Activated CD4-positive, alpha-beta memory T cell treated with anti-CD3 and anti-CD28 coated beads for 36 hours (primary cell): ENCODE measurements at regions not wholly inside any gene's neighbourhood (a gene's known extent, or its start where the extent isn't known, plus 50 kb on each side); places are given as distances from the start of the nearest gene placed in this dataset.

Source experiments
- CTCF ChIA-PET: fragments of 350-600 bp; sonication (Branson Sonifier 250); formaldehyde crosslinking; loops from one replicate; lab custom pipeline; 2021; ENCODE audit warnings: antibody characterized with exemption, inconsistent platforms; lab: Charles Lee
- POLR2A ChIA-PET: fragments of 350-600 bp; sonication (Branson Sonifier 250); formaldehyde crosslinking; loops from one replicate; lab custom pipeline; 2021; ENCODE audit warnings: antibody characterized with exemption; lab: Charles Lee
- DNase-seq: peaks from one replicate; pipeline ENCODE4 v3.0.0-alpha.2; 2020
- H3K27ac Mint-ChIP-seq: one replicate; pipeline ENCODE4 v1.8.0; 2021; ENCODE audit warnings: mixed read lengths
- H3K27me3 Mint-ChIP-seq: one replicate; pipeline ENCODE4 v1.8.0; 2021; ENCODE audit warnings: mixed read lengths
- H3K36me3 Mint-ChIP-seq: one replicate; pipeline ENCODE4 v1.8.0; 2021; ENCODE audit warnings: mixed read lengths
- H3K4me1 Mint-ChIP-seq: one replicate; pipeline ENCODE4 v1.8.0; 2021; ENCODE audit warnings: low read depth, mixed read lengths
- H3K4me3 Mint-ChIP-seq: one replicate; pipeline ENCODE4 v1.8.0; 2021; ENCODE audit warnings: mild to moderate bottlenecking, mixed read lengths
- H3K9me3 Mint-ChIP-seq: one replicate; pipeline ENCODE4 v1.8.0; 2021; ENCODE audit warnings: mixed read lengths
- intact Hi-C: fragments of 100-400 bp; cut with micrococcal nuclease; formaldehyde crosslinking; loops from one replicate; pipeline ENCODE4 v1.15.1; 2023

GRCh38 chr21:20592463-20592862, 405.7 kb upstream of the NCAM2 start:
- intact Hi-C loops: no loop called here
- peaks cover 17% of the 10 kb centered on the region for H3K9me3 Mint-ChIP-seq
- no peak overlapping the region for H3K27ac Mint-ChIP-seq
- ChIA-PET CTCF (no interaction called here), POLR2A (no interaction called here)
- no peaks in the 10 kb centered on the region for H3K36me3 Mint-ChIP-seq
- no peak for DNase-seq
- H3K4me1 Mint-ChIP-seq: no peaks in the 10 kb centered on the region
- H3K4me3 Mint-ChIP-seq: no peak overlapping the region
- no peaks in the 10 kb centered on the region for H3K27me3 Mint-ChIP-seq

DNA sequence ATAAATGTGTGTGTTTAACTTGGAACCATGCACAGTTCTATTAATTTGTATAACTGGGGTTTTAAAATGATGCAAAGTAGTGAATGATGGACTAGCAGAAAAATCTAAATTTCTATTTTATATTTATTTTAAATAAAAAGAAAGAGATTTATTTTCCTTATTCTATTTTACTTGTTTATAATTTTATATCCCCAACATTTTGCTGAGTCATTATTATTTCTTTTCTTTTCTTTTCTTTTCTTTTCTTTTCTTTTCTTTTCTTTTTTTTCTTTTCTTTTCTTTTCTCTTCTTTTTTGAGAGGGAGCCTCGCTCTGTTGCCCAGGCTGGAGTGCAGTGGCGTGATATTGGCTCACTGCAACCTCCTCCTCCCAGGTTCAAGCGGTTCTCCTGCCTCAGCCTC, 395.0 kb upstream of the NCAM2 start:
- H3K9me3 Mint-ChIP-seq: peaks cover 9% of the 10 kb centered on the region
- ChIA-PET CTCF (no interaction called here), POLR2A (no interaction called here)
- H3K36me3 Mint-ChIP-seq: no peaks in the 10 kb centered on the region
- intact Hi-C loops: no loop called here
- H3K27me3 Mint-ChIP-seq: no peaks in the 10 kb centered on the region
- no peak overlapping the region for H3K27ac Mint-ChIP-seq
- no peak overlapping the region for H3K4me3 Mint-ChIP-seq
- no peak for DNase-seq
- no peaks in the 10 kb centered on the region for H3K4me1 Mint-ChIP-seq

DNA sequence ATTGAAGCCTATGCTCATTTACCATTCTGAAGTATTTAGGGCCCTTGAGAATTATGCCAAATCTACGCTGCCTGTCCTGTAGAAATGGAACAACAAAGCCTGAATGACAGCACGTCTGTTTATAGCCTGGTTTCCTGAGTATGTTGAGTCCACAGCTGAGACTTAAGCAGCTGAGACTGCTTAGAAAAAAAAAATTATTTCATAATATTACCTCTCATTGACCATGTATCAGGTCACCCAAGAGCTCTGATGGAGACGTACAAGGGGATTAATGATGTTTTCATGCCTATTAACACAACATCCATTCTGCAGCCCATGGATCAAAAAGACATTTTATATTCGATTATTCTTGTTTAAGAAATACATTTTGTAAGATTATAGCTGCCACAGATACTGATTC, 387.2 kb upstream of the NCAM2 start:
- DNase-seq: no peak
- Mint-ChIP-seq H3K27me3 (no peaks in the 10 kb centered on the region), H3K36me3 (no peaks in the 10 kb centered on the region), H3K4me3 (no peak overlapping the region), H3K4me1 (no peaks in the 10 kb centered on the region), H3K27ac (no peak overlapping the region), H3K9me3 (peaks cover 9% of the 10 kb centered on the region)
- intact Hi-C loops: no loop called here
- ChIA-PET POLR2A (no interaction called here), CTCF (no interaction called here)

GRCh38 chr21:20613654-20614053, 384.6 kb upstream of the NCAM2 start:
- Mint-ChIP-seq H3K4me1 (no peaks in the 10 kb centered on the region), H3K27ac (no peak overlapping the region), H3K4me3 (no peak overlapping the region), H3K9me3 (peaks cover 10% of the 10 kb centered on the region), H3K36me3 (no peaks in the 10 kb centered on the region), H3K27me3 (no peaks in the 10 kb centered on the region)
- intact Hi-C loops: no loop called here
- no peak for DNase-seq
- ChIA-PET POLR2A (no interaction called here), CTCF (no interaction called here)

DNA sequence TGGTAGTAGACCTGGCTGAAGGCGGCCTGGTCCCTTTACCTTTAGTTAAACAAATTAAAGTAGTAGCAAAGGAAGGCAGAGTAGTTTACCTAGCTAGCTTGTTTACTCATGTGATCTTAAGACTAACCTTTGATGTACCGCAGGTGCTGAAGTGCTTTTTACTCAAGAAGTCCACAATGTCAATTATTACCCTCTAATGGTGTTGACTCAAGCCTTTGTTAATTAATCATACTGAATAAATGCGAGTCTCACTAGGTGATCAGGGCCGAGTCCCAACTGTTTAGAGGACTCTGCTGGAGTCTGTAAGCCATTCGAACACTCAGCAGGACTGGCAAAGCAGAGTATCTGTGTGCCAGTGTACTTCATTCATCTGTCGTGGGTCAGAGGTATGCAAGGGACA, 381.1 kb upstream of the NCAM2 start:
- POLR2A ChIA-PET: no interaction called here
- Mint-ChIP-seq H3K4me1 (no peaks in the 10 kb centered on the region), H3K36me3 (no peaks in the 10 kb centered on the region), H3K27ac (no peak overlapping the region), H3K4me3 (no peak overlapping the region), H3K9me3 (peaks cover 3% of the 10 kb centered on the region), H3K27me3 (no peaks in the 10 kb centered on the region)
- intact Hi-C loops: no loop called here
- DNase-seq: no peak
- CTCF ChIA-PET: no interaction called here

DNA sequence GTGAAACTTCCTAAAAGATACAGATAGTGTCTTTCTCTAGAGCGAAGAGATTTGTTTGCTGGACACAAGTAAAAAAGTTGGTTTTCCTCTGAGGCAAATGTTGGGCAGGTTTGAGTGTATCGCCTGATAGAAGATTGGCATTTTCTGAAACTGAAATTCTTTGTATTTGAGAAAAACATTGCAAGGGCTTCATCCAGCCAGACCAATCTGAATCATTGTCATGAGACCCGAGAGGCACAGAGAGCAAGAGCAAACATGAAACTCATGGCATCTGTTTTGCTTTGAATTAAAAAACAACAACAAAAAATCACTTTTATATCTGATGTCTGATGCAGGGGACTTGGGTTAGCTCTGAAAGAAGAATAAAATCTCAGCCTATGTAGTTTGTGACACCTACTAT, 379.3 kb upstream of the NCAM2 start:
- POLR2A ChIA-PET: no interaction called here
- Mint-ChIP-seq H3K4me1 (no peaks in the 10 kb centered on the region), H3K27ac (no peak overlapping the region), H3K27me3 (no peaks in the 10 kb centered on the region), H3K9me3 (peaks cover 5% of the 10 kb centered on the region), H3K4me3 (no peak overlapping the region), H3K36me3 (no peaks in the 10 kb centered on the region)
- DNase-seq: no peak
- intact Hi-C loops: no loop called here
- CTCF ChIA-PET: no interaction called here

DNA sequence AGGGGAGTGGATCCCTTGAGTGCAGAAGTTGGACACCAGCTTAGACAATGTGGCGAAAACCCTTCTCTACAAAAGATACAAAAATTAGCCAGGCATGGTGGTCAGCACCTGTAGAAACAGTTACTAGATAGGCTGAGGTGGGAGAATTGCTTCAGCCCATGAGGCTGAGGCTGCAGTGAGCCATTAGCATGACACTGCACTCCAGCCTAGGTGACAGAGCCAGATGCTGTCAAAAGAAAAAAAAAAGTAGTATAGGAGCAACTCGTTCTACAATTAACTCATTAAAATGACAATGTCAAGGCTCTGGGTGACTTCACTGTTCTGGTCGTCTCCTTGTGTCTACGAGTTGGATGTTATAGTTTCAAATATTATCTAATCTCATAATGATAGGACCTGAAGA, 370.6 kb upstream of the NCAM2 start:
- intact Hi-C loops: no loop called here
- DNase-seq: no peak
- H3K27me3 Mint-ChIP-seq: no peaks in the 10 kb centered on the region
- ChIA-PET POLR2A (no interaction called here), CTCF (no interaction called here)
- H3K36me3 Mint-ChIP-seq: no peaks in the 10 kb centered on the region
- H3K4me3 Mint-ChIP-seq: no peak overlapping the region
- H3K9me3 Mint-ChIP-seq: peaks cover 13% of the 10 kb centered on the region
- H3K27ac Mint-ChIP-seq: no peak overlapping the region
- no peaks in the 10 kb centered on the region for H3K4me1 Mint-ChIP-seq

DNA sequence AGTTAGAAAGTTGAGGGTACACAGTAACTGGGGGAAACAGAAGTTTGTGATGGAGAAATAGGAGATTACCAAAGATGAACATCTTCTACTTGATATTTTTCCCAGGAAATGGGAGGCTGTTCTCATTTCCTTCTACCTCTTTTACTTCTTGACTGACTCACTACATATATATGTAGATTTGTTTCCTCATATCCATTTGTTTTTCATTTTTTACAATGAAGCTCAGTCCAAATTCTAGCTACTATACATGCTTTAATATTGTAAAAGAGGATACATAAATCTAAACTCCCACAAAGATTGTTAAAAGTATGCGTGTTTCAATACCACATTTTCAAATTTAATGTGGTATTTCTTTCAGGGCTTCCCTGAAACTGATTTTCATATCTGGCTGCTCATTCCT, 366.6 kb upstream of the NCAM2 start:
- Mint-ChIP-seq H3K9me3 (peaks cover 8% of the 10 kb centered on the region), H3K27me3 (no peaks in the 10 kb centered on the region), H3K4me1 (no peaks in the 10 kb centered on the region), H3K27ac (no peak overlapping the region), H3K4me3 (no peak overlapping the region), H3K36me3 (no peaks in the 10 kb centered on the region)
- no peak for DNase-seq
- intact Hi-C loops: no loop called here
- CTCF ChIA-PET: no interaction called here
- POLR2A ChIA-PET: no interaction called here

GRCh38 chr21:20639026-20639425, 359.2 kb upstream of the NCAM2 start:
- Mint-ChIP-seq H3K36me3 (no peaks in the 10 kb centered on the region), H3K4me3 (no peak overlapping the region), H3K4me1 (no peaks in the 10 kb centered on the region), H3K9me3 (peaks cover 2% of the 10 kb centered on the region), H3K27me3 (no peaks in the 10 kb centered on the region), H3K27ac (no peak overlapping the region)
- ChIA-PET CTCF (no interaction called here), POLR2A (no interaction called here)
- DNase-seq: no peak
- intact Hi-C loops: no loop called here

DNA sequence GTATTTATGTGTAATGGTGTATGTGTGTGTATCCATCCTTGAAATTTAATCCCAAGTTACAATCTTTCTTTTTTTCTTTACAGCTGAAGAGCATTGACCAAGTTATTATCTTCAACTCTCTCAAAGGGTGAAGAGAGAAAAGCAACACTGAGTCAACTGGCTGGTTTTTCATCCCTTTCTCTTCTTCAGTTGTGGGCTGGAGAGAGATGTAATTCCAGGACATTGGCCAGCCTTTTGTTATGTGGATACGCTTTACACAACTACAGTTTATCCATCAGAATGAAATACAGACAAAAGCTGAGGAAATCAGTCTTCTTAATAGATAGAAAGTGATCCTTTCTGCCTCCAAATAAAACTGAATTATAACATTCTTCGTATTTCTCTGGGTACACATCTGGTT, 357.0 kb upstream of the NCAM2 start:
- POLR2A ChIA-PET: no interaction called here
- intact Hi-C loops: no loop called here
- Mint-ChIP-seq H3K4me1 (no peaks in the 10 kb centered on the region), H3K9me3 (no peaks in the 10 kb centered on the region), H3K27me3 (no peaks in the 10 kb centered on the region), H3K36me3 (no peaks in the 10 kb centered on the region), H3K4me3 (no peak overlapping the region), H3K27ac (no peak overlapping the region)
- DNase-seq: no peak
- CTCF ChIA-PET: no interaction called here

GRCh38 chr21:20642681-20643080, 355.5 kb upstream of the NCAM2 start:
- CTCF ChIA-PET: no interaction called here
- no peak overlapping the region for H3K4me3 Mint-ChIP-seq
- intact Hi-C loops: no loop called here
- DNase-seq: no peak
- POLR2A ChIA-PET: no interaction called here
- no peaks in the 10 kb centered on the region for H3K27me3 Mint-ChIP-seq
- H3K27ac Mint-ChIP-seq: no peak overlapping the region
- no peaks in the 10 kb centered on the region for H3K36me3 Mint-ChIP-seq
- no peaks in the 10 kb centered on the region for H3K9me3 Mint-ChIP-seq
- no peaks in the 10 kb centered on the region for H3K4me1 Mint-ChIP-seq

- ChIA-PET POLR2A (no interaction called here), CTCF (no interaction called here)
- Mint-ChIP-seq H3K27me3 (no peaks in the 10 kb centered on the region), H3K4me3 (no peak overlapping the region), H3K4me1 (no peaks in the 10 kb centered on the region), H3K9me3 (peaks cover 4% of the 10 kb centered on the region), H3K36me3 (no peaks in the 10 kb centered on the region), H3K27ac (no peak overlapping the region)
- DNase-seq: no peak
- intact Hi-C loops: no loop called here
Measured at GRCh38 chr21:20644552-20644951, 353.7 kb upstream of the NCAM2 start.

- ChIA-PET CTCF (no interaction called here), POLR2A (no interaction called here)
- no peaks in the 10 kb centered on the region for H3K27me3 Mint-ChIP-seq
- H3K27ac Mint-ChIP-seq: no peak overlapping the region
- intact Hi-C loops: no loop called here
- no peak for DNase-seq
- H3K36me3 Mint-ChIP-seq: no peaks in the 10 kb centered on the region
- peaks cover 4% of the 10 kb centered on the region for H3K9me3 Mint-ChIP-seq
- H3K4me1 Mint-ChIP-seq: no peaks in the 10 kb centered on the region
- H3K4me3 Mint-ChIP-seq: no peak overlapping the region
Measured at GRCh38 chr21:20645344-20645743, 352.9 kb upstream of the NCAM2 start.
